ENCODE measurements at regions not wholly inside any gene's neighbourhood (a gene's known extent, or its start where the extent isn't known, plus 50 kb on each side); places are given as distances from the start of the nearest gene placed in this dataset.

DNA sequence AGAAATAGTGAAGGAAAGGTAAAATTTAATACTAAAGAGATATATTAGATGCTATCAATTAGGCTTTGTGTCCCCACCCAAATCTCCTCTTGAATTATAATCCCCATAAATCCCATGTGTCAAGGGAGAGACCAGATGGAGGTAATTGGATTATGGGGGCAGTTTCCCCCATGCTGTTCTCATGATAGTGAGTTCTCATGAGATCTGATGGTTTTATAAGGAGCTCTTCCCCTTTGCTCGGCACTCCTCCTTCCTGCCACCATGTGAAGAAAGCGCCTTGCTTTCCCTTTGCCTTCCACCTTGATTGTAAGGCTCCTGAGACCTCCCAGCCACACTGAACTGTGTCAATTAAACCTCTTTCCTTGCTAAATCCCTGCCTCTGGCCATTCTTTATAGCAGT lies 697.0 kb upstream of the RGMB start:
- DNase-seq = no peak

DNA sequence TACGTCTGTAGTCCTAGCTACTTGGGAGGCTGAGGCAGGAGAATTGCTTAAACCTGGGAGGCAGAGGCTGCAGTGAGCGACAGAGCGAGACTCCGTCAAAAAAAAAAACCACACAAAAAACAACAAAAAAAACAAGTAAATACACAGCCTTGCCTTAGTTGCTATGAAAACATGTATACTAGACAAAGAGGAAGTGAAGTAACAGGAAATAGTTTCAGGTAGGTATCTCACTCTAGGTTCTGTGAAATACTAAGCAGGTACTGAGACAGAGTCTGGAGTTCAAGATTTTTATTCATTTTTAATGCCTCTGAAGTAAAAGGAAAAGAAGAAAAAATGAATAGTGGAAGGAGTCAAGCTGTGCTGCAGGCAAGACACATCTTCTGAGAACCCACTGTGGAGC lies 687.9 kb upstream of the RGMB start:
- DNase-seq = no peak

DNA sequence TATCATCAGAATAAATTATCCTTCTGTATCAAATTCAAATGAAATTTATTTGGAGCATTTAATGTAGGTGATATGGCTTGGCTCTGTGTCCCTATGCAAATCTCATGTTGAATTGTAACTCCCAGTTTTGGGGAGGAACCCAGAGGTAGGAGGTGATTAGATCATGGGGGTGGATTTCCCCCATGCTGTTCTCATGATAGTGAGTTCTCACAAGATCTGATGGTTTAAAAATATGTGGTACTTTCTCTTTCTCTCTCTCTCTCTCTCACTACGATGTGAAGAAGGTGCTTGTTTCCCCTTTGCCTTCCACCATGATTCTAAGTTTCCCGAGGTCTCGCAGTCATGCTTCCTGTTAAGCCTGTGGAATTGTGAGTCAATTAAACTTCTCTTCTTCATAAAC lies 678.4 kb upstream of the RGMB start:
- DNase-seq = no peak

DNA sequence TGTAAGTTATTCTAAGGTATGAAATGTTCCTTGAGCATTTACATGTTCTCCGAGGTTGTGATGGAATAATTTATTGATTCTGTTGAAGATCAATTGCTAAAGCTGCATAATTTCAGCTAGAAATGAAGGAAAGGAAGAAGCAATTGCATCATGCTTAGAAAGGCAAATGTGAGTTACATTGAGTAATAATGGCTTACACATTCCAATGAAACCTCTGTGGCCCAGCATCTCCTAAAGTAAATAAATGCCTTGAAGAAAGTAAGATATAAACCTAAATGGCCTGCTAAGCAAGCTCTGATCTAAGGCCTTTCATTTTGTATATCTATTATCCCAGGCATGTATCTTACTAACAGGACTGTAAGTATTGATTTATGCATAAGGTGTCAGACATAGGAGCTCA lies 677.3 kb upstream of the RGMB start:
- no peak for DNase-seq

DNA sequence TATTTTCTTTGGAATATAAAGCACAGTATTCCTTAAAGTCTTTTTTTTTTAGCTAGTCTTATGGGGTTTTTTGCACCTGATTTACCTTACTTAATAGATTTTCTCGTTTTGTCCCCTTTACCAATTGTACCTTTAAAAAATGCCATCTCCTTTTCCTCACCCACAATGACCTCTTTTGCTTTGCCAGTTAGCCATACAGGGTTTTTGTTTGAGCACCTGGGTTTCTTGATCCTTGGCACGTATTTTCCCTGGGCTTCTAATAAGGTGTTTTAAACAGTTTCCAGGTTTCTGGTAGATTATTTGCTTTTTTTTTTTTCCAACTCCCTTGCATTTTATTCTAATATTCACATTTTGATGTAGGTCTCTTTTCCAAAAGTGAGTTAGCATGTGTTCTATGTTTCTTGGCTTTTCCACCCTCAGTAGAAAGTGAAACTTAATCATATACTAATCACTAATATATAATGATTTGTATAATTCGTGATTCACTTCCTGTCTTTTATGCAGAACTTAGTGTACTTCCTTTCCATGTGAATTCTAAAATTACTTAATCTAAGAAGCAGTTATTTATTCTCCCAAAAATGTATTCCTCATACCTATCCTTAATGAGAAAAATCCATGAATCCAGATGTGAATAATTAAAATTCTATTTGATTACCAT lies 673.9 kb upstream of the RGMB start:
- no peak for DNase-seq

DNA sequence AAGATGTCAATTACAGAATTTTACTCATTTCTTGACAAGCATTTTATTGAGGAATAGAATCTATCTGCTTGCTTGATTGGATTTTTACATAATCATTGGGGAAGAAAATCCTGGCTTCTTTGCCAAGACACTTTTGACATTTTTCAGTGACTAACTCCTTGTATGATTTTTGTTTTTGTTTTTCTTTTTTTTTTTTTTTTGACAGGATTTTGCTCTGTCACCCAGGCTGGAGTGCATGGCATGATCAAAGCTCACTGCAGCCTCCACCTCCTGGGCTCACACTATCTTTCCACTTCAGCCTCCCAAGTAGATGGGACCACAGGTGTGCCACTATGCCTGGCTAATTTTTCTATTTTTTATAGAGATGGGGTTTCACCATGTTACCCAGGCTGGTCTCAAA lies 672.3 kb upstream of the RGMB start:
- DNase-seq = no peak

DNA sequence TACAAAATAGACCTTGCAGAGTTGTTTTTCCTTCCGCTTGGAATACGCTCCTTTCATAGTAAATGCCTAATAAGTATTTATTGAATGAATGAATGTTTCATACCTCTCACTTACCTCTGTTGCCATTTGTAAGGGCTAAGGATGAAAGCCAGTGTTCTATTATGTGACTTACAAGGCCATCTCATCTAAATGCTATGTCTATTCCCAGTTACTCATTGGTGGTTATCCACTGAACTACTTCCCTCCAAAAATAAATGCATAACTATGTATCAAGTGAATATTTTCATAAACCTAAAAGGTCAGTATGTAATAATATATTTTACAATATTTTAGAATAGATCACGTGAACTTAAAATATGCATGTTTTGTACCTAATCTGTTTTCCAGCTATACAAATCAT lies 670.5 kb upstream of the RGMB start:
- DNase-seq = no peak

DNA sequence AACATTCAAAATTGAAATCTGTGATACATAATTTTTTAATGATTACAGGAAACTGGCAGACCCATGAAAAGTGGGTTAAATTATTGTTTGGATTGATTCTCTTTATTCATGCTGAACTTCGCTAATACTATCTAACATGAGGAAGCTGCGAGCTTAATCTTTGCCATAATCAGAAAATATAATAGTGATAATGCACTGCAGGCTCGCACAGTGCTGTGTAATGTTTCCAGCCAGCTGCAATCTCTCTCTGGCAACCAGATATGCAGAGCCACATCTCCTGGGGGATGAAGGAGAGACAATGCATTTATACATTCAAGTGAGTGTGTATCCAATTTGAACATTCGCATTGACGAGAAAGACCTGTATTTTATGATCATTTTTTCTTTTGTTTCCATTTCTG lies 669.7 kb upstream of the RGMB start:
- DNase-seq = no peak

DNA sequence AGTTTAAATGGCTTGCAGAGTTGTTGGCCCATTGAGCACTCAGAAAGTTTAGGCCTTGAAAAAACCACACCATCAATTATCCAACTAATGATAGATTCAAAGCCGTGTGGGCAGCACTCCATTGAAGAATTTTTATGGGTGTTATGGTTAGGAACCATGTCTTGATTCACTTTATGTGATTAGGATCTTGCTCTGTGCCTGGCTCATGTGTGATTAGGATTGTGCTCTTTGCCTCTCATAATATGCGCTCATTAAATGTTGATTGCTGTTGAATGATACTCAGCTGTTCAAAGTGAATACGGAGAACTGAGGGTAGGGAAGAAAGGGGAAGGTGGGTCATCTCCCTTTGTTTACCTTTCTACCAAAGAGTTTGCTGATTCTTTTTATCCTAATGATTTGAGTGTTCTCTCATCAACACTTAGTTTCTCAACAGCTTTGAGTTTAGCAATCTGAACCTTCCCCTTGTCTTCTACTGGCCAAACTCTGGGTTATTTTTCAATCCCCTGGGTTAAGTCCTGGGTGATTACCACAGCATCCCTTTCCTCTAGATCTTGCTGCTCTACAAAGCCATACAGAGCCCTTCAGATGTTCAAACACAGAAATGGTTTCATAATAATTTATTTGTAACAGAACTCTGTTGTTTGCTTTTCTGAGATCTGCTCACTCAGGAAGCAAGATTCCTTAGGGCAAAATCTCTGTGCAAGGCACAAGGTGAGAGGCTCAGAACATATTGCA lies 668.8 kb upstream of the RGMB start:
- no peak for DNase-seq

DNA sequence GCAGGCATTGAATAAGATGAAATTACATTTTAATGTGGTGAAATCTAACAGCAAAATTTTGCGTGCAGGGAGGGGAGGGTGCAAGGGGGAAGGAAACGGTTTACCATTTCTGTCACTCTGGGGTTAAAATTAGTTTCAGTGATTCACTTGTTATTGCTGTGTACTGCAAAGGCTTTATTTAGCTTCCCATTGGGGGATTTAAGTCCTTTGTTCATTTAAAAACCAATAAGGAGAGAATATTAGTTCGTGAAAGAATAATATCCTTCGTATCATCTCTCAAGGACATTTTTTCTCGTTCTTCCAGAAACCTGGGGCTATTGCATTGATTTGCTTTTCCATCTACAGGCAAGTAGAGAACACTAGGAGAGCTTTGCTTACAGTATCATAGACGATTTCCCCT lies 667.8 kb upstream of the RGMB start:
- no peak for DNase-seq

DNA sequence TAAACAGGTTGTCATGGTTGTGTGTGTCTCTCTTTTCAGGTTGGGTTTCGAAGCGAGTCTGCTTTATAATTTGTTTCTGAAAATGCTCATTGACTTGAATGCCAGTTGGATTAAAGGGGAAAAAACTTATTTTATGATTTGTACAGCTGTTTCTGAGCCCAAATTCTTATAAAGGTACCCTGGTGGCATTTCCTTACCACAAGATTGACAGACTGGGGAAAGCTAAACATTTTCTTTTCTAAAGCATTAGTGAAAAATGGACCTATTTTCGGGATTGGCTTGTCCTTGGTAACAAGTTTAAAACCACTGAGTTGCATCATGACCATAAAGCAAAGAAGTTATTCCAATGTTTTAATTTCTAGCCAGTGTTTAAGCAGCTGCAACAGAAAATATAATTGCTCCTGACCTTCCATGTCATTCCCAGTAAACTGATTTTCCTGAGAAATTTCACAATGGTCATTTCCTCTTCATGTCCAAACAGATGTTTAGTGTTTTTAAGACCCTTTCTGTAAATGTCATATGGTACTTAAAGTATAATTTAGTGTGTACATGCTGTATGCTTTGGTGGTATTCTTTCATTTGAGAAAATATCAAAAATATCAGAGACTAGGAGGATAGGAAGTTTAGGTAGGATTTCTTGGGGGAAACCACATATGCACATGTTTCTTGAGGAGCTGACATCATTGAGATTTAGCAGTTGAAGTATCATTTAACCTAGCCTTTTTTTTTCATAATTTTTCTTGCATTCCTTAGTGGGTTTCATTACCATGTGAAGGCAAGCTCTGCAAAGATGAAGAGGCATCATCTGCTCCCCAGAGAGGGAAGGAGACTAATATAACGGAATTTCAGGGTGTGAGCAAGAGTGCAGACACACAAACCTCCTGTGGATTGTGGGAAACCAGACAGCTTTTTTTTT lies 667.1 kb upstream of the RGMB start:
- DNase-seq = no peak

DNA sequence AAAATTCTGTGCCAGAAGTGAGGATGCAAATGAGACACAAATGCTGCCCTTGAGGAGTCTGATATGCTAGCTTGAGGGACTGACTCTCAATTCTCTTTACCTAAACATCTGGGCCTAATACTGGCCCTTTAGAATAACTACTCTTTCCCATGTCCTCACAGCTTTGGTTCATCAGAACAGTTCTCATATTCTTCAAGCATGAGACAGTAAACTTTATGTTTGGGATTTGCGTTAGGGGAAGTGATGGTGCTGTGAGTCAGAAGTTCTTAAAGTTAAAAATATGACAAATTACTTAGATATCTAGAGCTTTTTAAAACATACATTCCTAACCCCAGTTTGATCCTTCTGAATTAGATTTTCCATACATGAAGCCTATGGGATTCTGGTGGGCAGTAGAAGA lies 665.0 kb upstream of the RGMB start:
- DNase-seq = no peak

DNA sequence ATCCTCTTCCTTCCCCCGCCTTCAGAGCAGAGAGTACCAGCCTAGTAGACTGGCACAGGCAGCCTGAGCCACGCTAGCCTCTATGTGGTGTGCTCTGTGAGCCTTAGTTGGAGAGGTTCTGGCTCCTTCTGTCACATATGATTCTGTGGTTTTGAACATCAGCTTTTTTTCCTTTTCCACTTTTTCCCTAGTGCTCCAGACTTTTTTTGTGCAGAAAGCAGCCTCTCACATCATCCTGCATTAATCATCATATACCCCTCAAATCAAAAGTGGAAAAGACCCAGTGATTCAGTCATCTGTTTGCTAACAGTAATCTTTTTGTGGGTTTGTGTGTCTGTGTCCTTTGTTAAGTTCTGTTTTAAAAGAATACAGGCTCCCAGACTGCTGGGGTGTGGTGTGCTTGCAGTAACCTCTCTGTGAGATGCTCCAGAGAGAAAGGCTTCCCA lies 663.9 kb upstream of the RGMB start:
- no peak for DNase-seq

DNA sequence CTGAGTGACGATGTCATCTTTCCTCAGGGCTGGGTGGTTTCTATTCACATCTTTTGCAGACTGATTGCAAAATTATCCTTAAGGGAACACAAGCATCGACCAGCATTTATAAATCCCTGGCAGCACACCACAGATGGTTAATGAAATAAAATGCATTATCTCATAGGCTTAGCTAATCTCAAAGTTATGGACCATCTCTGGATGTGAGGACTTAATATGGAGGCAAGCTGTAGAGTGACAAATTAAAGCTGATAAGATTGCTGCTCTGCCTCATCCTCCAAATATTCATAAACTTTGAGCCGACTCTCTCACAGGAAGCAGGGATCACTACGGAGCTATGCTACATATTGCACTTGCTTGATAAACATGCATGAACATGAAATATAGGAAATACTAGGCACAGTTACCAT lies 663.2 kb upstream of the RGMB start:
- DNase-seq = no peak

DNA sequence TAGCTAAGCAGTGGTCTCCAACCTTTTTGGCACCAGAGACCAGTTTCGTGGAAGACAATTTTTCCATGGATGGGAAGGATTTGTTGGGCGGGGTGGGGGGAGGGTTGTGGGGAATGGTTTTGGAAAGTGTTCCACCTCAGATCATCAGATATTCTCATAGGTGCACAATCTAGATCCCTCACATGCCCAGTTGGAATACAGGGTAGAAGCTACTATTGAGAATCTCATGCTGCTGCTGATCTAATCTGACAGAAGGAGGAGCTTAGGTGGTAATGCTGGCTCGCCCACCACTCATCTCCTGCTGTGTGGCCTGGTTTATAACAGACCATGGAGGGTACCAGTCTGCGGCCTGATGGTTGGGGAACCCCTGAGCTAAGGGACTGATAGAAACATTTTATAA lies 662.7 kb upstream of the RGMB start:
- DNase-seq = no peak

DNA sequence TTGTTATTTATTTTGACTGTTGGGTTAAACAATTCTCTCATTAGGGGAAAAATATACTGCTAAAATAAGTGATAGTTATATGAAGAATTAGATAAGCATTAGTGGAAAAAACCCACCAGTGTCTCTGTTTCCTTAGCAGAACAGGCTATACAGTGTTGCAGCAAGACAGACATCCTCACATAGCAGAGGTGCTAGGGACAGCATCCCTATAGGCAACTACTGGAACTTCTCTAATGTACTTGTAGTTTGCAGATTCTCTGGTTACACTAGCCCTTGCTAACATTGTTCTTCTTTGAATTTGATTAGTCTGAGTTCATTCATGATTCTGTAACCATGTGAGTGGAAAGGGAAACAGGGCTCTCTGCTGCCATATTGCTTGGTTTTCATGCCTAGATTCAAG lies 661.8 kb upstream of the RGMB start:
- no peak for DNase-seq

DNA sequence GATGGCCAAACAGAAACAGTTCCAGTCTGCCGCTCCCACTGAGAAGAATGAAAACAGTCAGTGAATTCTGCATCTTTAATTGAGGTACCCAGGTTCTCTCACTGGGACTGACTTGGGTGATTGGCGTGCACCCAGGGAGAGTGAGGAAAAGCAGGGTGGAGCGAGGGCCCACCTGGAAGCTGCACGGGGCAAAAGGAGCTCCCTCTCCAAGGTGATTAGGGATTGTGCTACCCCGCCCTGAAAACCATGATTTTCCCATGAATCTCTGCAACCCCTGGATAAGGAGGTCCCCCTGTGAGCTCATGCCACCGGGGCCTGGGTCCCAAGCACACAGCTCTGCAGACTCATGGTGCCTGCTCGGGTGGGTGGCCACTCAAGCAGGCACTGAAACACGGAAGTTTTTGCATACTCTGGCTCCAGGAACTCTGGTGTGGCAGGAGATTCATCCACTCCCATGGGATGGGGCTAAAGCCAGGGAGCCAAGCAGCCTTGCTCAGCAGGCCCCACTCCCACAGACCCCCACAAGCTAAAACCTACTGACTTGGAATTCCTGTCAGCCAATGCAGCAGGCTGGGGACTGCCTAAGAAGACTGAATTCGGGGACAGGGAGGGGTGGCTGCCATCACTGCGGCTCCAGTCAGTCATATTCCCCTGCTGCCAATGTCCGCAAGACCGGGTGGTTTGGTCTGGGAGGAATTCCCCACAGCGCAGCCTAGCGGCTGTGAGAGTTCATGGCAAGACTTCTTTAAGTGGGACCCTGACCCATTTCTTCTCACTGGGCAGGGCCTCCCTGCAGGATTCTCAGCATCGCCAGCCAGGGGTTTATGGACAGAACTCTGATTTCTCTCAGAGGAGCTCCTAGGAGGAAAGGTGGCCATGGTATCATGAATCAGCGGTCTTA lies 652.2 kb upstream of the RGMB start:
- no peak for DNase-seq

DNA sequence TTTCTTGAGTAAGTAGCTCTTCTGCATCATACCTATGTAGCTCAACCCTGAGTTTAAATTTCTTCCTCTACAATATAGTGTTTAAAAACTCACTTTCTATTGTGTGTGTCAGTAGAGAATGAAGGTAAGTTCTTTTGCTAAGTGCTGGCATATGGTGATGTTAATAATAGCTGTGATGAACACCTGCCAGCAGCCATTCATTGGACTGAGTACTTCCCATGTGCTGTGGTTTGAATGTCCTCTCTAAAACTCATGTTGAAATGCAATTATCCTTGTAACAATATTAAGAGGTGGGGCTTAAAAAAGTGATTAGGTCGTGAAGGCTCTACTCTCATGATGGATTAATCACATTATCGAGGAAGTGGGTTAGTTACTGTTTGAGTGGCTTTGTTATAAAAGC lies 645.2 kb upstream of the RGMB start:
- no peak for DNase-seq

DNA sequence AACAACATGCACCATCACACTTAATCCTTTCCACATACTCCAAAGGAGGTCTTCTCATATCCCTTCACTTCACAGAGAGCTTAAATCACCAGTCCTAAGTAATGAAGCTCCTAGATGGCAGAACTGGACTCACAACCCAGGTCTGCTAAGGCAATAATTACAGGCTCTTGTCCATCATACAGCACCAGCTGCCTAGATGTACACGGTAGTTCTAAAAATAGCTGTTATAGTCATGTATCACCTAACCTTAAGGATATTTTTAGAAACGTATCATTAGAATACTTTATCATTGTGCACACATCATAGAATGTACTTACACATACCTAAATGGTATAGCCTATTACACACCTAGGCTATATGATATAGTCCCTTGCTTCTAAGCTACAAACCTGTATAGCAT lies 644.6 kb upstream of the RGMB start:
- no peak for DNase-seq

DNA sequence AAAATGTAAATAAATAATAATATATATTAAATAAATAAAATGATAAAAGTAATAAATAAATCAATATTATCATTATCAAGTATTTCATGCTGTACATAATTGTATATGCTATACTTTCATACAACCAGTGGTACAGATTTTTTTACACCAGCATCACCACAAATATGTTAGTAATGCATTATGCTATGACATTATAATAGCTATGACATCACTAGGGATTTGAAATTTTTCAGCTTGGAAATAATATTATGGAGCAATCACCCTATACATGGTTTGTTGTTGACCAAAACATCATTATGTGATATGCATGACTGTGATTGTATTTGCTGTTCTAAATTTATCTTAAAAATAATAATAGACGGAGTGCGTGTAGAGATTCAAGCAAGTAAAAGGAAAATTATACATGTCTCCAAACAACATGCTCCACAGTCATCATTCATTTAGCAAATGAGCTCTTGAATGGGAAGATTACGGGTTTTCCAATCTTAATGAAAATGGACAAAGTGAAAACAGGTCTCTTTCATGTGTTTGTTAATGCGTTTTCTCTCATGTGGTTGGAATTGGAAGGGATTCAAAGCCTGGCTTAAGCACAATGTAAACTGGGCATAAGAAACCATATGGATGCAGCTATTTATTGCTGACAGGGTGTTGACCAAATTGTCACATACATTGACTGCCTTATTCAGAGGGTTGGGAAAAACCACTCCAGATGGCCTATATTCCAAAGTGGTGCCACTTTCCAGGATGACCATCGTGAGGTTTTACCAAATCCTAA lies 643.0 kb upstream of the RGMB start:
- DNase-seq = no peak

DNA sequence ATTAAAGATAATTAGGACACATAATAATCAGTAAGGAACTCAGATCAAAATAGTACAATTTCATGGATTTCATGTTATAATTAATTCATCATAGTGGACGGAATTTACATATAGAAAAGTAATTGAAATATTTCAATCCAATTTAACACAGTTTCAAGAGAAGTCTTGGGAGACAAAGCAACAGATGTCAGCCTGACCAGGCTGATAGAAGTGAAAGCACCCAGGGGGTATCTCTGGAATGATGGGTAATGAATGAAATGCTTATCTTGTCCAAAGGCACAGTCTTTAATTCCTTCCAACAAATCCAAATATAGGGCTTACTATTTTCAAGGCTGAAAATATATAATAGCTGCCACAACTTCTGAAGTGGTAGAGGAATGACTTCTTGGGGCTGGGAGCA lies 629.3 kb upstream of the RGMB start:
- no peak for DNase-seq

DNA sequence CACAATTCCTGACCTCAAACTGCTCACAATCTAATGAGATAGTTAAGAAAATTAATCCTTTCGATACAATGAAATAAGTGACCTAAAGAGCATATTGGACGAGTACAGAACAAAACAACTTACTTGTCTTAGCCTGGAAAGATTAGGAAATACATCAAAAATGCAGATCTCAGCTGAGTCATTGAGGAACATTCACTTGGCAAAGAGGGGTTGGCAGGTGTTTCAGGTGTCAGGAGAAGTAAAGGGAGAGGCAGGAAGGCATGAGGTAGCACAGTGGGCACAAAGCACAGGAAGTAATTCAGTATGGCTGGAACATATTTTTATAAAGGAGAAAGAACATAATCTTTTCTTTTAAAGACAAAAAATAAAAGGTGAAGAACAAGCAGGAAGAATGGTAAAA lies 628.8 kb upstream of the RGMB start:
- DNase-seq = no peak

Data from activated T-cell treated with anti-CD3 and anti-CD28 coated beads, Interleukin-2, amount 50 U/mL, for 48 hours (primary cell).